Pancreas (tissue), 10 donors: ENCODE measurements at regions not wholly inside any gene's neighbourhood (a gene's known extent, or its start where the extent isn't known, plus 50 kb on each side); places are given as distances from the start of the nearest gene placed in this dataset.

ENCODE experiments used
- ATAC-seq, 4 donors: fragments of 200-7000 bp; cut with Tn5 transposase; one replicate each; pipeline versions ENCODE4 v1.8.0 to v1.9.1; 2020; ENCODE audit warnings: mild to moderate bottlenecking in 4 of 4, moderate library complexity in 4 of 4
- DNase-seq, 6 donors: peaks; one replicate each; pipeline ENCODE4 v3.0.0-alpha.2; 2020
- FAIRE-seq: peaks from 2 replicates; lab custom pipeline; 2012; peaks lifted over from hg19 to GRCh38; lab: Jason Lieb, UNC
- H3K27ac ChIP-seq, 4 donors: fragments of 200-600 bp; sonication (generic); 1 replicate in 3 of 4; 2 replicates in 1 of 4; pipeline versions ENCODE4 v1.5.0 to v1.8.0; 2020
- H3K27me3 ChIP-seq, 4 donors: fragments of 200-600 bp; one replicate each; pipeline ENCODE4 v1.8.0; 2021
- H3K36me3 ChIP-seq, 3 donors: fragments of 200-600 bp; sonication (generic) in 1 of 3; one replicate each; pipeline versions ENCODE4 v1.5.0 to v1.8.0; 2020 to 2021
- H3K4me1 ChIP-seq, 3 donors: fragments of 200-600 bp; one replicate each; pipeline ENCODE4 v1.8.0; 2021
- H3K4me3 ChIP-seq, 4 donors: fragments of 200-600 bp; sonication (generic) in 2 of 4; one replicate each; pipeline versions ENCODE4 v1.5.0 to v1.8.0; 2020 to 2021
- H3K9me3 ChIP-seq, 4 donors: fragments of 200-600 bp; one replicate each; pipeline ENCODE4 v1.8.0; 2021
- WGBS, 2 donors: extraction: QIAGEN DNeasy Blood & Tissue Kit; methylation state at CpG; one replicate each; pipeline ENCODE4 v1.1.7; 2013; 5-methylcytosine and 5-hydroxymethylcytosine counted together
- intact Hi-C, 3 donors: fragments of 100-400 bp; cut with DNase I; formaldehyde crosslinking; loops; one replicate each; pipeline versions ENCODE4 v1.11.1 to v1.14.2; 2022
- TF ChIP-seq, protein P1 (sequence below), 4 donors: fragments of 200-600 bp; sonication (generic) in 3 of 4; IDR thresholded peaks; one replicate each; pipeline versions ENCODE4 v1.5.0 to v1.8.0; 2021; ENCODE audit warnings: antibody characterized with exemption in 4 of 4
- donor health status: healthy with polysubstance abuse.
- donor health status: DM: no; HTN: no; CAD: no; lungs with moderate emphysema.
- donor health status: DM: no; HTN: no; CAD: no.
- donor health status: control.
- donor health status: control.
- donor health status: Bipolar disorder and iron deficiency.
- donor health status: DM: yes; HTN: yes; CAD: no.
- donor health status: DM: no; HTN: no; CAD: no.
- donor health status: DM: no; HTN: no; CAD: no.
- donor health status: DM: yes; HTN: yes; CAD: no.

DNA sequence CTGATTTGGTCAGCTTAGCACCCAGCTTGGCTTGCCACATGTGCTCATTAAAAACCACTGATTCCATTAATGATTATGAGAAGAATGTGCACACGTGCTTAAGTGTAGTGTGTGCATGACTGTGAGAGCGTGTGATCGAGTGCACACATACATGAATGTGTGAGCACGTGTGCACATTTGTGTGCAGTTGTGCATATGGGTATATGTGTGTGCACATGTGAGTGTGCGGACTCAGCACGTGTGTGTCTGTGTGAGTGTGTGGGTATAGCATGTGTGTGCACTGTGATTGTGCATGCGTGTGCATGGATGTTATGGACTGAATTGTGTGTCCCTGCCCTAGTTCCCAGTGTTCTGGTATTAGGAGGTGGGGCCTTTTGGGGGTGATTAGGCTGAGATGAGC is 202.1 kb upstream of the ZNF536 start:
- no peaks in the 10 kb centered on the region for H3K9me3 ChIP-seq
- DNase-seq (no peak), FAIRE-seq (no peak)

DNA sequence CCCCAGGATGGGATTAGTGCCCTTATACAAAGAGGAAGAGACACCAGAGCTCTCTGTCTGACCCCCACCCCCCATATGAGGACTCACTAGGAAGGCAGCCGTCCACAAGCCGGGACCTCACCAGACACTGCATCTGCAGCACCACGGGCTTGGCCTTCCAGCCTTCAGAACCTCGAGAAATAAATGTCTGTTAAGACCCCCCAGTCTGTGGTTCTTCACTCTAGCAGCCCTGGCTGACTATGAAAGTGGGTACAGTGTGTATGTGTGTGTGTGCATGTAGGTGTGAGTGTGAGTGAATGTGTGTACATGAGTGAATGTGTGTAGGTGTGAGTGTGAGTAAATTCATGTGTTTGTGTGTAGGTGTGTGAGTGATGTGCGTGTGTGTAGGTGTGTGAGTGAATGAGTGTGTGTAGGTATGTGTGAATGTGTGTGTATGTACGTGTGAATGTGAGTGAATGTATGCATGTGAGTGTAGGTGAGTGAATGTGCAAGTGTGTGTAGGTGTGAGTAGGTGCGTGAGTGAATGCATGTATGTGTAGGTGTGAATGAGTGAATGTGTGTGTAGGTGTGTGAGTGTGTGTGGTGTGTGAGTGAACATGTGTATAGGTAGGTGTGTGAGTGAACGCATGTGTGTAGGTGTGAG is 201.6 kb upstream of the ZNF536 start:
- no peaks in the 10 kb centered on the region for H3K36me3 ChIP-seq
- no peaks in the 10 kb centered on the region for H3K9me3 ChIP-seq
- intact Hi-C loops = no loop called here
- no peaks in the 10 kb centered on the region for H3K27me3 ChIP-seq
- WGBS, 2 donors = 88 to 92% methylated on average over 8 of the region's 8 CpGs
- H3K4me3 ChIP-seq = no peak overlapping the region
- H3K4me1 ChIP-seq = peaks cover 11 to 15% (median 13%) of the 10 kb centered on the region in 3 donors
- TF ChIP-seq, protein P1, sequence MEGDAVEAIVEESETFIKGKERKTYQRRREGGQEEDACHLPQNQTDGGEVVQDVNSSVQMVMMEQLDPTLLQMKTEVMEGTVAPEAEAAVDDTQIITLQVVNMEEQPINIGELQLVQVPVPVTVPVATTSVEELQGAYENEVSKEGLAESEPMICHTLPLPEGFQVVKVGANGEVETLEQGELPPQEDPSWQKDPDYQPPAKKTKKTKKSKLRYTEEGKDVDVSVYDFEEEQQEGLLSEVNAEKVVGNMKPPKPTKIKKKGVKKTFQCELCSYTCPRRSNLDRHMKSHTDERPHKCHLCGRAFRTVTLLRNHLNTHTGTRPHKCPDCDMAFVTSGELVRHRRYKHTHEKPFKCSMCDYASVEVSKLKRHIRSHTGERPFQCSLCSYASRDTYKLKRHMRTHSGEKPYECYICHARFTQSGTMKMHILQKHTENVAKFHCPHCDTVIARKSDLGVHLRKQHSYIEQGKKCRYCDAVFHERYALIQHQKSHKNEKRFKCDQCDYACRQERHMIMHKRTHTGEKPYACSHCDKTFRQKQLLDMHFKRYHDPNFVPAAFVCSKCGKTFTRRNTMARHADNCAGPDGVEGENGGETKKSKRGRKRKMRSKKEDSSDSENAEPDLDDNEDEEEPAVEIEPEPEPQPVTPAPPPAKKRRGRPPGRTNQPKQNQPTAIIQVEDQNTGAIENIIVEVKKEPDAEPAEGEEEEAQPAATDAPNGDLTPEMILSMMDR (IDR thresholded peaks at IDR 0.05) = no peak
- H3K27ac ChIP-seq = no peak overlapping the region
- DNase-seq (peak in 1 of 6 donors; percentile 21), FAIRE-seq (no peak), ATAC-seq (no peak)

More for the DNA sequence above, 202.1 kb upstream of the ZNF536 start:
- no peak overlapping the region for H3K27ac ChIP-seq
- no peak overlapping the region for H3K4me3 ChIP-seq
- 87 to 92% methylated on average over 7 of the region's 7 CpGs for WGBS, 2 donors
- no peak for ATAC-seq
- TF ChIP-seq, protein P1 (IDR thresholded peaks at IDR 0.05) = no peak
- intact Hi-C loops = no loop called here
- no peaks in the 10 kb centered on the region for H3K27me3 ChIP-seq
- peaks cover 11 to 15% (median 13%) of the 10 kb centered on the region in 3 donors for H3K4me1 ChIP-seq
- no peaks in the 10 kb centered on the region for H3K36me3 ChIP-seq

DNA sequence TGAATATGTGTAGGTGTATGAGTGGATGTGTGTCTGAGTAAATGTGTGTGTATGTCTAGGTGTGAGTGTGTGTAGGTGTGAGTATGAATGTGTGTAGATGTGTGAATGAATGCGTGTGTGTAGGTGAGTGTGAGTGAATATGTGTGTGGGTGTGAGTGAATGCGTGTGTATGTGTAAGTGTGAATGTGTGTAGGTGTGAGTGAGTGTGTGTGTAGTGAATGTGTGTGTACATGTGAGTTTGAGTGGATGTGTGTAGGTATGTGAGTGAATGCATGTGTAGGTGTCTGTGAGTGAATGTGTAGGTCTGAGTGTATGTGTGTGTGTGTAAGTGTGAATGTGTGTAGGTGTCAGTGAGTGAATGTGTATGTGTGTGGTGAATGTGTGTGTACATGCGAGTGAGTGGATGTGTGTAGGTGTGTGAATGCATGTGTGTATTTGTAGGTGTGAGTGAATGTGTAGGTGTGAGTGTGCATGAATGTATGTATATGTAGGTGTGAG is 201.0 kb upstream of the ZNF536 start:
- ATAC-seq = no peak

DNA sequence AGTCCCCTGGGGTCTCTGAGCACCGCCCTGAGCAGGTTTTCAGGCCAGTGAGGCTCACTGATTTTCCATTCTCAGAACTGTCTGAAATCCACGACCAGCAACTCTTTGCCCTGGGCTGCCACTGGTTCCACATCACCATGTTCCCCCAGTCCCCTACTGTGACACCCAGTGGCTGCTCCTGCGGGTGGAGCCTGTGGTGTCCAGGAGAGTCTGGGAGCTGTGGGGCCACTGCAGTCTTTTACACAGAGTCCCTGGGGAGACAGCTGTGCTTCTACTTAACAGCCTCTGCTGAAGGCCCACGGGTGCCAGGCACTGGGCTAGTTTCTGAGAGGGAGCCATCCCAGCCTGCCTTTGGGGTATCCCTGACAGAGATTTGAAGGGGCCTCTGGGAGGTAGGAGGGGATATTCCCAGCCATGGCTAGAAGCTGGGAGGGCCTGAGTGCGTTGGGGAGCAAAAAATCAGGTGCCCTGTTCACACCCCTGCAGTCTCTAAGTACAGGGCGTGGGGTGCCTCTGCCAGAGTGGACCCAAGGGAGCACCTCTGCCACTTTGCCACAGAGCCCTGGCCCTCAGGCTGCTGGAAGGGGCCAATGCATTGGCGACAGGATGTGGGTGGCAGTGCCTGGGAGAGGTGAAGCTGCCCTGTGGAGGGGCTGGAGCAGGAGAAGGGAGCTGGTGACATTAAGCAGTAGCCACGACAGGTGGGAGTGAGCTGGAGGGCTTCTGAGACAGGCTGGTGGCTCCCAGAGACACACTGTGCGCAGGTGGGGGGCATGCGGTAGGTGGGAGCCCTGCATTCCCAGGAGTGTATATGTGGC is 200.2 kb upstream of the ZNF536 start:
- no peak for FAIRE-seq
- peaks cover 11 to 15% (median 13%) of the 10 kb centered on the region in 3 donors for H3K4me1 ChIP-seq
- DNase-seq = peak in 1 of 6 donors; percentile 45
- H3K4me3 ChIP-seq = no peak overlapping the region
- H3K36me3 ChIP-seq = no peaks in the 10 kb centered on the region
- no peak overlapping the region for H3K27ac ChIP-seq
- intact Hi-C loops = no loop called here
- H3K9me3 ChIP-seq = no peaks in the 10 kb centered on the region
- TF ChIP-seq, protein P1 (IDR thresholded peaks at IDR 0.05) = no peak
- no peaks in the 10 kb centered on the region for H3K27me3 ChIP-seq
- no peak for ATAC-seq
- 86 to 90% methylated on average over 9 to 10 of the region's 10 CpGs for WGBS, 2 donors

More for the DNA sequence above, 201.0 kb upstream of the ZNF536 start:
- Histone ChIP-seq H3K36me3 (no peaks in the 10 kb centered on the region), H3K27me3 (no peaks in the 10 kb centered on the region), H3K27ac (no peak overlapping the region), H3K4me3 (no peak overlapping the region), H3K4me1 (peaks cover 11 to 15% (median 13%) of the 10 kb centered on the region in 3 donors), H3K9me3 (no peaks in the 10 kb centered on the region)
- intact Hi-C loops = no loop called here
- WGBS, 2 donors = 92 to 95% methylated on average over 3 of the region's 3 CpGs
- TF ChIP-seq, protein P1 (IDR thresholded peaks at IDR 0.05) = no peak
- no peak for DNase-seq
- no peak for FAIRE-seq
